B cell (primary cell): ENCODE measurements at regions not wholly inside any gene's neighbourhood (a gene's known extent, or its start where the extent isn't known, plus 50 kb on each side); places are given as distances from the start of the nearest gene placed in this dataset.

Source experiments
- ATAC-seq: fragments of 200-7000 bp; cut with Tn5 transposase; one replicate; pipeline ENCODE4 v1.10.0; 2021; ENCODE audit warnings: low read depth, mild to moderate bottlenecking, moderate number of reproducible peaks, moderate library complexity
- CTCF ChIA-PET: fragments of 350-600 bp; sonication (Branson Sonifier 250); formaldehyde crosslinking; loops from one replicate; lab custom pipeline; 2021; ENCODE audit warnings: antibody characterized with exemption, inconsistent platforms; lab: Charles Lee
- POLR2A ChIA-PET: fragments of 350-600 bp; sonication (Branson Sonifier 250); formaldehyde crosslinking; loops from one replicate; lab custom pipeline; 2021; ENCODE audit warnings: antibody characterized with exemption; lab: Charles Lee
- DNase-seq: peaks from one replicate; pipeline ENCODE4 v3.0.0; 2013
- H2AFZ ChIP-seq: 2 replicates; pipeline ENCODE4 v1.6.1; 2012; ENCODE audit warnings: mild to moderate bottlenecking, low read depth, low read length; ENCODE audit not compliant: insufficient read depth, poor library complexity, severe bottlenecking
- H3K27ac ChIP-seq, 2 donors: 1 replicate in 1 of 2; 2 replicates in 1 of 2; pipeline ENCODE4 v1.5.1; 2012 to 2013; ENCODE audit warnings: low read length in 2 of 2, mild to moderate bottlenecking in 2 of 2, moderate library complexity in 1 of 2
- H3K27me3 ChIP-seq, 4 experiments: fragments of 200-600 bp in 1 of 4; sonication (generic) in 1 of 4; replicated peaks in 1 of 4; 1 replicate in 2 of 4; 2 replicates in 2 of 4; pipeline versions ENCODE4 v1.6.1 to v1.7.0; 2013 to 2016; ENCODE audit warnings: low read length in 3 of 4, mild to moderate bottlenecking in 2 of 4, mixed read lengths in 1 of 4, moderate library complexity in 1 of 4; ENCODE audit not compliant: insufficient read depth in 4 of 4, control insufficient read depth in 3 of 4; ENCODE audit errors: control extremely low read depth in 1 of 4
- H3K36me3 ChIP-seq, 2 experiments: replicated peaks in 1 of 2; 1 replicate in 1 of 2; 2 replicates in 1 of 2; pipeline versions ENCODE4 v1.6.1 to v1.7.1; 2013; ENCODE audit warnings: low read length in 1 of 2; ENCODE audit not compliant: insufficient read depth in 2 of 2, control insufficient read depth in 1 of 2; ENCODE audit errors: control extremely low read depth in 1 of 2, extremely low read depth in 1 of 2
- H3K4me1 ChIP-seq, 2 donors: fragments of 200-600 bp in 1 of 2; sonication (generic) in 1 of 2; 1 replicate in 1 of 2; 2 replicates in 1 of 2; pipeline versions ENCODE4 v1.5.1 to v1.6.1; 2013 to 2017; ENCODE audit warnings: low read length in 2 of 2; ENCODE audit not compliant: control insufficient read depth in 2 of 2, insufficient read depth in 2 of 2
- H3K4me2 ChIP-seq: replicated peaks from 2 replicates; pipeline ENCODE3; 2012; ENCODE audit warnings: mild to moderate bottlenecking, low read depth, low read length; ENCODE audit not compliant: poor library complexity, severe bottlenecking
- H3K4me3 ChIP-seq, 5 experiments: fragments of 200-600 bp in 1 of 5; sonication (generic) in 1 of 5; 1 replicate in 3 of 5; 2 replicates in 2 of 5; pipeline versions ENCODE4 v1.5.1 to v1.7.0; 2011 to 2016; ENCODE audit warnings: low read length in 4 of 5, mild to moderate bottlenecking in 4 of 5, low read depth in 2 of 5, control low read depth in 1 of 5, moderate library complexity in 1 of 5; ENCODE audit not compliant: insufficient read depth in 1 of 5; ENCODE audit errors: control extremely low read depth in 1 of 5, extremely low read depth in 1 of 5
- H3K79me2 ChIP-seq: fragments of 200-600 bp; sonication (generic); one replicate; pipeline ENCODE4 v1.6.0; 2016; ENCODE audit warnings: low read length; ENCODE audit not compliant: control insufficient read depth, insufficient read depth
- H3K9ac ChIP-seq: fragments of 200-600 bp; sonication (generic); 2 replicates; pipeline ENCODE4 v1.6.1; 2017; ENCODE audit warnings: mild to moderate bottlenecking, low read length, moderate library complexity
- H3K9me3 ChIP-seq, 3 donors: one replicate each; pipeline versions ENCODE4 v1.6.1 to v1.7.1; 2013; ENCODE audit warnings: low read length in 2 of 3; ENCODE audit not compliant: control insufficient read depth in 2 of 3, insufficient read depth in 1 of 3; ENCODE audit errors: control extremely low read depth in 1 of 3
- H4K20me1 ChIP-seq: 2 replicates; pipeline ENCODE4 v1.6.0; 2012; ENCODE audit warnings: mild to moderate bottlenecking, low read length; ENCODE audit not compliant: insufficient read depth, control insufficient read depth, poor library complexity, severe bottlenecking
- H3K27ac Mint-ChIP-seq: one replicate; pipeline ENCODE4 v1.8.0; 2021; ENCODE audit warnings: mixed read lengths
- H3K27me3 Mint-ChIP-seq: one replicate; pipeline ENCODE4 v1.8.0; 2021; ENCODE audit warnings: mixed read lengths
- H3K4me1 Mint-ChIP-seq: one replicate; pipeline ENCODE4 v1.8.0; 2021; ENCODE audit warnings: mixed read lengths
- H3K4me3 Mint-ChIP-seq: one replicate; pipeline ENCODE4 v1.8.0; 2021; ENCODE audit warnings: mixed read lengths
- H3K9me3 Mint-ChIP-seq: one replicate; pipeline ENCODE4 v1.8.0; 2022; ENCODE audit warnings: mixed read lengths; ENCODE audit not compliant: insufficient read depth
- EZH2 ChIP-seq: IDR thresholded peaks from 2 replicates; pipeline ENCODE4 v1.6.1; 2012; ENCODE audit warnings: borderline replicate concordance, low read depth, mild to moderate bottlenecking, moderate library complexity, low read length; ENCODE audit not compliant: insufficient read depth, poor library complexity, severe bottlenecking
- WGBS: methylation state at CpG from one replicate; pipeline ENCODE4 v1.1.5; 2013; ENCODE audit warnings: missing lambda C conversion rate; ENCODE audit not compliant: insufficient coverage; 5-methylcytosine and 5-hydroxymethylcytosine counted together
- intact Hi-C: fragments of 100-400 bp; cut with micrococcal nuclease; formaldehyde crosslinking; loops from one replicate; pipeline ENCODE4 v1.10.0; 2022
- TF ChIP-seq, protein P1 (sequence below): fragments of 200-600 bp; IDR thresholded peaks from one replicate; pipeline ENCODE4 v1.8.0; 2022; ENCODE audit warnings: antibody characterized with exemption, mild to moderate bottlenecking

GRCh38 chr2:239543702-239544101 is 142.9 kb upstream of the HDAC4 start:
- Histone ChIP-seq H3K79me2 (no peaks in the 10 kb centered on the region), H3K9ac (no peak overlapping the region), H3K4me3 (no peak overlapping the region), H3K4me2 (no peak overlapping the region), H3K27ac (no peak overlapping the region), H3K27me3 (peaks cover 0 to 3% (median 0%) of the 10 kb centered on the region in 4 experiments), H4K20me1 (no peaks in the 10 kb centered on the region), H3K9me3 (peaks cover 0 to 20% (median 0%) of the 10 kb centered on the region in 3 donors), H3K36me3 (no peaks in the 10 kb centered on the region), H3K4me1 (no peaks in the 10 kb centered on the region), H2AFZ (no peak overlapping the region)
- intact Hi-C loops, result no loop called here
- H3K27ac Mint-ChIP-seq, result no peak overlapping the region
- H3K4me1 Mint-ChIP-seq, result no peaks in the 10 kb centered on the region
- ATAC-seq, result no peak
- H3K9me3 Mint-ChIP-seq, result peaks cover 3% of the 10 kb centered on the region
- no peak overlapping the region for H3K4me3 Mint-ChIP-seq
- H3K27me3 Mint-ChIP-seq, result peaks cover 16% of the 10 kb centered on the region
- ChIA-PET POLR2A (no interaction called here), CTCF (no interaction called here)
- TF ChIP-seq EZH2, result no peak
- TF ChIP-seq, protein P1, sequence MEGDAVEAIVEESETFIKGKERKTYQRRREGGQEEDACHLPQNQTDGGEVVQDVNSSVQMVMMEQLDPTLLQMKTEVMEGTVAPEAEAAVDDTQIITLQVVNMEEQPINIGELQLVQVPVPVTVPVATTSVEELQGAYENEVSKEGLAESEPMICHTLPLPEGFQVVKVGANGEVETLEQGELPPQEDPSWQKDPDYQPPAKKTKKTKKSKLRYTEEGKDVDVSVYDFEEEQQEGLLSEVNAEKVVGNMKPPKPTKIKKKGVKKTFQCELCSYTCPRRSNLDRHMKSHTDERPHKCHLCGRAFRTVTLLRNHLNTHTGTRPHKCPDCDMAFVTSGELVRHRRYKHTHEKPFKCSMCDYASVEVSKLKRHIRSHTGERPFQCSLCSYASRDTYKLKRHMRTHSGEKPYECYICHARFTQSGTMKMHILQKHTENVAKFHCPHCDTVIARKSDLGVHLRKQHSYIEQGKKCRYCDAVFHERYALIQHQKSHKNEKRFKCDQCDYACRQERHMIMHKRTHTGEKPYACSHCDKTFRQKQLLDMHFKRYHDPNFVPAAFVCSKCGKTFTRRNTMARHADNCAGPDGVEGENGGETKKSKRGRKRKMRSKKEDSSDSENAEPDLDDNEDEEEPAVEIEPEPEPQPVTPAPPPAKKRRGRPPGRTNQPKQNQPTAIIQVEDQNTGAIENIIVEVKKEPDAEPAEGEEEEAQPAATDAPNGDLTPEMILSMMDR, result no peak
- DNase-seq, result no peak
- WGBS, result 83% methylated on average over 1 of the region's 3 CpGs

DNA sequence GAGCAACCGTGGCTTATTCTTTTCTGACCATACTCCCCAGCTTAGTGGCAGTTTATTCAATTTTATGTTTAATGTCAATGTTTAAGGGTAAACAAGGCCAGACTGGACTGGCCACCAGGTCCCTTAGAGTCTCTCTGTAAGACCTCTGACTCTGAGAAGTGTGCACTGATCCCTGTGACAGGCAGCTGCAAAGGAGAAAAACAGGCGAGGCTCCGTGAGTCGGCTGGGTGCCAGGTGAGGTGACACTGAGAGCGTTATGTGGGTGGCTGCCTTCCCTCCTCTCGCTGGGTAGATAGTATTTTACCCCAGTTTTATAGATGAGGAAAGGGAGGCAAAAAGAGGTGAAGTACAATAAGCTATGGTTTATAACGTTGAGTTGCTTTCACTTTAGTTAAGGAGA is 139.4 kb upstream of the HDAC4 start:
- no peak overlapping the region for H3K4me3 ChIP-seq
- no peaks in the 10 kb centered on the region for H3K36me3 ChIP-seq
- POLR2A ChIA-PET, result no interaction called here
- no peak overlapping the region for H3K4me3 Mint-ChIP-seq
- H4K20me1 ChIP-seq, result no peaks in the 10 kb centered on the region
- no peak overlapping the region for H3K9ac ChIP-seq
- peaks cover 0 to 26% (median 0%) of the 10 kb centered on the region in 3 donors for H3K9me3 ChIP-seq
- no peaks in the 10 kb centered on the region for H3K4me1 Mint-ChIP-seq
- peaks cover 3% of the 10 kb centered on the region for H3K9me3 Mint-ChIP-seq
- no peaks in the 10 kb centered on the region for H3K79me2 ChIP-seq
- whole genome bisulfite sequencing, result 92% methylated on average over 6 of the region's 7 CpGs
- intact Hi-C loops, result no loop called here
- CTCF ChIA-PET, result no interaction called here
- peaks cover 0 to 3% (median 0%) of the 10 kb centered on the region in 4 experiments for H3K27me3 ChIP-seq
- no peak overlapping the region for H2AFZ ChIP-seq
- no peak overlapping the region for H3K27ac ChIP-seq
- no peak overlapping the region for H3K4me2 ChIP-seq
- TF ChIP-seq, protein P1, result no peak
- no peak for TF ChIP-seq EZH2
- ATAC-seq, result no peak
- H3K27me3 Mint-ChIP-seq, result peaks cover 19% of the 10 kb centered on the region
- no peak overlapping the region for H3K27ac Mint-ChIP-seq
- H3K4me1 ChIP-seq, result no peaks in the 10 kb centered on the region
- no peak for DNase-seq
